IMR-90 (cell line): ENCODE measurements at regions not wholly inside any gene's neighbourhood (a gene's known extent, or its start where the extent isn't known, plus 50 kb on each side); places are given as distances from the start of the nearest gene placed in this dataset.

ENCODE experiments used
- ATAC-seq: fragments of 200-7000 bp; cut with Tn5 transposase; 2 replicates; pipeline ENCODE4 v1.9.1; 2020; ENCODE audit warnings: low read depth, mild to moderate bottlenecking, moderate library complexity
- BruUV-seq: library from RNA; stranded (reverse); fragments of 400-500 nt; replicated peaks from 2 replicates; lab custom pipeline; 2021; lab: Mats Ljungman, UMichigan
- CTCF ChIA-PET: fragments of 300-600 bp; formaldehyde crosslinking; extraction: SDS; loops from one replicate; lab custom pipeline; 2021; ENCODE audit warnings: antibody characterized with exemption; lab: Yijun Ruan, JAX
- POLR2A ChIA-PET: fragments of 300-600 bp; sonication (Branson Sonifier 250); formaldehyde crosslinking; loops from one replicate; lab custom pipeline; 2022; ENCODE audit warnings: antibody characterized with exemption; ENCODE audit not compliant: unreplicated experiment; lab: Charles Lee
- DNase-seq: peaks from one replicate; pipeline ENCODE4 v3.0.0; 2013
- H2AFZ ChIP-seq: replicated peaks from 2 replicates; pipeline ENCODE3; 2013; ENCODE audit warnings: low read length, mild to moderate bottlenecking; ENCODE audit not compliant: poor library complexity
- H2AK5ac ChIP-seq: 2 replicates; pipeline ENCODE4 v1.6.1; 2013; ENCODE audit warnings: low read depth, low read length, inconsistent platforms
- H2AK9ac ChIP-seq: replicated peaks from 2 replicates; pipeline ENCODE3; 2013; ENCODE audit warnings: mild to moderate bottlenecking, low read depth, low read length, moderate library complexity; ENCODE audit not compliant: poor library complexity
- H2BK120ac ChIP-seq: 2 replicates; pipeline ENCODE4 v1.6.1; 2013; ENCODE audit warnings: low read depth, low read length, inconsistent platforms
- H2BK15ac ChIP-seq: 3 replicates; pipeline ENCODE4 v1.6.1; 2013; ENCODE audit warnings: low read depth, low read length, inconsistent platforms
- H2BK20ac ChIP-seq: 2 replicates; pipeline ENCODE4 v1.6.1; 2013; ENCODE audit warnings: low read depth, mild to moderate bottlenecking, inconsistent platforms, low read length, moderate library complexity
- H2BK5ac ChIP-seq: 2 replicates; pipeline ENCODE4 v1.6.1; 2013; ENCODE audit warnings: mild to moderate bottlenecking, low read depth, low read length, inconsistent platforms; ENCODE audit not compliant: poor library complexity, severe bottlenecking
- H3K14ac ChIP-seq: replicated peaks from 2 replicates; pipeline ENCODE4 v1.6.1; 2013; ENCODE audit warnings: low read depth, low read length, inconsistent platforms
- H3K18ac ChIP-seq: 2 replicates; pipeline ENCODE4 v1.6.1; 2013; ENCODE audit warnings: low read depth, low read length, control low read depth
- H3K23ac ChIP-seq: 2 replicates; pipeline ENCODE4 v1.6.1; 2013; ENCODE audit warnings: low read depth, low read length, inconsistent platforms
- H3K27ac ChIP-seq: 2 replicates; pipeline ENCODE4 v1.5.1; 2013; ENCODE audit warnings: mild to moderate bottlenecking, control low read depth, low read length; ENCODE audit not compliant: insufficient read depth
- H3K27me3 ChIP-seq: 2 replicates; pipeline ENCODE4 v1.6.1; 2013; ENCODE audit warnings: low read length; ENCODE audit not compliant: control insufficient read depth, insufficient read depth
- H3K36me3 ChIP-seq: 2 replicates; pipeline ENCODE4 v1.6.1; 2013; ENCODE audit warnings: low read length, mixed read lengths; ENCODE audit not compliant: control insufficient read depth, insufficient read depth
- H3K4ac ChIP-seq: 2 replicates; pipeline ENCODE4 v1.6.1; 2013; ENCODE audit warnings: low read depth, low read length, inconsistent platforms
- H3K4me1 ChIP-seq: 2 replicates; pipeline ENCODE4 v1.6.1; 2013; ENCODE audit warnings: low read length, mixed read lengths; ENCODE audit not compliant: control insufficient read depth, insufficient read depth
- H3K4me2 ChIP-seq: 2 replicates; pipeline ENCODE4 v1.6.1; 2013; ENCODE audit warnings: low read depth, mild to moderate bottlenecking, control low read depth, low read length, moderate library complexity
- H3K4me3 ChIP-seq: 2 replicates; pipeline ENCODE4 v1.5.1; 2013; ENCODE audit warnings: low read depth, mild to moderate bottlenecking, control low read depth, low read length, moderate library complexity; ENCODE audit not compliant: insufficient read depth
- H3K56ac ChIP-seq: 2 replicates; pipeline ENCODE4 v1.6.1; 2013; ENCODE audit warnings: low read length, inconsistent platforms; ENCODE audit not compliant: insufficient read depth; ENCODE audit errors: extremely low read depth
- H3K79me1 ChIP-seq, 2 experiments: 2 replicates each; pipeline ENCODE4 v1.6.1; 2013; ENCODE audit warnings: low read length in 2 of 2, inconsistent platforms in 1 of 2, low read depth in 1 of 2
- H3K9ac ChIP-seq: 2 replicates; pipeline ENCODE4 v1.6.1; 2013; ENCODE audit warnings: low read depth, low read length, control low read depth
- H3K9me1 ChIP-seq: 2 replicates; pipeline ENCODE4 v1.6.1; 2013; ENCODE audit warnings: low read length, inconsistent platforms; ENCODE audit not compliant: insufficient read depth
- H3K9me3 ChIP-seq: 2 replicates; pipeline ENCODE4 v1.6.1; 2013; ENCODE audit warnings: low read length; ENCODE audit not compliant: control insufficient read depth, insufficient read depth
- H4K20me1 ChIP-seq: 2 replicates; pipeline ENCODE4 v1.6.1; 2013; ENCODE audit warnings: low read length, inconsistent platforms; ENCODE audit not compliant: insufficient read depth
- H4K5ac ChIP-seq: 2 replicates; pipeline ENCODE4 v1.6.1; 2013; ENCODE audit warnings: mild to moderate bottlenecking, low read depth, low read length, control low read depth
- H4K8ac ChIP-seq, 2 experiments: 2 replicates each; pipeline ENCODE4 v1.6.1; 2013; ENCODE audit warnings: low read depth in 2 of 2, low read length in 2 of 2, control low read depth in 1 of 2, inconsistent platforms in 1 of 2
- H4K91ac ChIP-seq: 2 replicates; pipeline ENCODE4 v1.6.1; 2013; ENCODE audit warnings: low read depth, low read length, inconsistent platforms; ENCODE audit not compliant: insufficient read depth
- BHLHE40 ChIP-seq: fragments of 150-350 bp; IDR thresholded peaks from 2 replicates; pipeline ENCODE4 v1.6.1; 2016; ENCODE audit warnings: mild to moderate bottlenecking, low read depth, low read length
- CHD1 ChIP-seq: IDR thresholded peaks from 2 replicates; pipeline ENCODE4 v1.6.1; 2012; ENCODE audit warnings: low read depth, low read length, improper control_type of control experiment
- CTCF ChIP-seq: conservative IDR thresholded peaks from 2 replicates; pipeline ENCODE4 v1.5.1; 2012; ENCODE audit warnings: mild to moderate bottlenecking, low read depth, low read length, improper control_type of control experiment
- ELK1 ChIP-seq: fragments of 150-350 bp; IDR thresholded peaks from 2 replicates; pipeline ENCODE4 v1.6.1; 2016; ENCODE audit warnings: low read depth, mild to moderate bottlenecking, low read length, moderate library complexity, borderline replicate concordance
- MAFK ChIP-seq: IDR thresholded peaks from 2 replicates; pipeline ENCODE4 v1.6.1; 2012; ENCODE audit warnings: low read depth, low read length, improper control_type of control experiment
- RAD21 ChIP-seq: IDR thresholded peaks from 2 replicates; pipeline ENCODE4 v1.6.1; 2012; ENCODE audit warnings: low read length, improper control_type of control experiment
- RFX5 ChIP-seq: IDR thresholded peaks from 2 replicates; pipeline ENCODE4 v1.8.0; 2012; ENCODE audit warnings: low read depth, mild to moderate bottlenecking, low read length, moderate library complexity
- WGBS, 2 experiments: methylation state at CpG; one replicate each; pipeline versions ENCODE4 v1.1.5 to v1.1.7; 2013; ENCODE audit warnings: missing lambda C conversion rate in 2 of 2; ENCODE audit not compliant: insufficient read length in 1 of 2; ENCODE audit errors: extremely low coverage in 2 of 2; 5-methylcytosine and 5-hydroxymethylcytosine counted together
- dilution Hi-C: fragments of 300-500 bp; cut with HindIII; formaldehyde crosslinking; loops from one replicate; pipeline ENCODE4 v1.14.3; 2018; ENCODE audit warnings: low sequenced_read_pairs; ENCODE audit not compliant: unreplicated experiment
- in situ Hi-C: fragments of 300-500 bp; cut with MboI; formaldehyde crosslinking; loops from 3 replicates; pipeline ENCODE4 v1.14.3; 2019; ENCODE audit warnings: low sequenced_read_pairs, inconsistent platforms, mixed read lengths
- intact Hi-C: fragments of 100-400 bp; cut with micrococcal nuclease; formaldehyde crosslinking; loops from 2 replicates; pipeline ENCODE4 v1.10.0; 2022

GRCh38 chr17:17420082-17420481 is 56.7 kb upstream of the MED9 start:
- no peak overlapping the region for H3K56ac ChIP-seq
- peaks cover 6% of the 10 kb centered on the region; the same call in 1 of the 2 replicates for H3K9me1 ChIP-seq
- in situ Hi-C loops: no loop called here
- peak overlapping the region; percentile 64 for H2AK5ac ChIP-seq
- H3K27ac ChIP-seq: no peak overlapping the region
- no peak overlapping the region for H2AK9ac ChIP-seq
- no peaks in the 10 kb centered on the region for H3K27me3 ChIP-seq
- no peak for TF ChIP-seq CTCF
- TF ChIP-seq RFX5: no peak
- no peak for TF ChIP-seq CHD1
- no peak for TF ChIP-seq BHLHE40
- no peak for TF ChIP-seq ELK1
- no peak for TF ChIP-seq MAFK
- no peak for TF ChIP-seq RAD21
- ChIA-PET POLR2A (no interaction called here), CTCF (no interaction called here)
- no peak overlapping the region for H3K9ac ChIP-seq
- H3K4me1 ChIP-seq: peaks cover 12% of the 10 kb centered on the region
- ATAC-seq: no peak
- no peak overlapping the region for H4K91ac ChIP-seq
- H2BK15ac ChIP-seq: no peak overlapping the region; the same call in 2 of the 3 replicates
- no peak overlapping the region for H3K4ac ChIP-seq
- no peaks in the 10 kb centered on the region for H3K36me3 ChIP-seq
- peak overlapping the region; percentile 2; the same call in 1 of the 2 replicates for H2BK120ac ChIP-seq
- peak overlapping the region in 1 of 2 experiments; percentile 3; a peak in 1 of 4 replicates for H4K8ac ChIP-seq
- no peak overlapping the region for H3K4me3 ChIP-seq
- no peak overlapping the region for H3K23ac ChIP-seq
- intact Hi-C loops: no loop called here
- no peak overlapping the region for H2AFZ ChIP-seq
- H3K9me3 ChIP-seq: peaks cover 5% of the 10 kb centered on the region; the same call in 1 of the 2 replicates
- H3K79me1 ChIP-seq: no peaks in the 10 kb centered on the region
- H4K5ac ChIP-seq: no peak overlapping the region
- no peak overlapping the region for H3K18ac ChIP-seq
- 30% methylated on average over 2 of the region's 4 CpGs; no CpG with 5 or more reads in 1 of the 2 experiments for WGBS, 2 experiments
- H4K20me1 ChIP-seq: no peaks in the 10 kb centered on the region
- no TSS peak for BruUV-seq
- no peak overlapping the region for H2BK20ac ChIP-seq
- dilution Hi-C loops: no loop called here
- no peak for DNase-seq
- no peak overlapping the region for H2BK5ac ChIP-seq
- H3K14ac ChIP-seq: no peak overlapping the region
- no peak overlapping the region for H3K4me2 ChIP-seq
